Sigmoid colon (tissue), 6 donors: ENCODE measurements at regions not wholly inside any gene's neighbourhood (a gene's known extent, or its start where the extent isn't known, plus 50 kb on each side); places are given as distances from the start of the nearest gene placed in this dataset.
"Not testable (repeated sequence)": the region's sequence is repeated elsewhere in the genome, so short reads cannot be mapped to it uniquely, and the experiment has no call there.

Experiments
- DNase-seq: peaks from one replicate; pipeline ENCODE4 v3.0.0-alpha.2; 2019
- H3K27ac ChIP-seq, 4 donors: fragments of 200-600 bp; sonication (generic); one replicate each; pipeline ENCODE4 v1.5.1; 2016 to 2019; ENCODE audit warnings: mild to moderate bottlenecking in 1 of 4
- H3K27me3 ChIP-seq, 3 donors: fragments of 200-600 bp; sonication (generic); one replicate each; pipeline ENCODE4 v1.5.1; 2019; ENCODE audit warnings: mild to moderate bottlenecking in 1 of 3
- H3K36me3 ChIP-seq, 4 donors: fragments of 200-600 bp; sonication (generic); one replicate each; pipeline ENCODE4 v1.5.1; 2016 to 2019
- H3K4me1 ChIP-seq, 4 donors: fragments of 200-600 bp; sonication (generic); one replicate each; pipeline ENCODE4 v1.5.1; 2017 to 2019
- H3K4me3 ChIP-seq, 4 donors: fragments of 200-600 bp; sonication (generic); one replicate each; pipeline ENCODE4 v1.5.1; 2017 to 2019; ENCODE audit warnings: mild to moderate bottlenecking in 2 of 4, moderate library complexity in 1 of 4
- H3K9me3 ChIP-seq, 4 donors: fragments of 200-600 bp in 3 of 4; sonication (generic) in 3 of 4; one replicate each; pipeline versions ENCODE4 v1.5.1 to v1.6.1; 2013 to 2019
- CTCF ChIP-seq, 4 experiments: fragments of 450-650 bp in 3 of 4; fragments of 200-600 bp in 1 of 4; IDR thresholded peaks; one replicate each; pipeline ENCODE4 v1.5.1; 2016 to 2019; ENCODE audit warnings: antibody characterized with exemption in 4 of 4, mild to moderate bottlenecking in 3 of 4, moderate library complexity in 2 of 4
- EP300 ChIP-seq, 4 donors: sonication (generic); formaldehyde crosslinking; IDR thresholded peaks; one replicate each; pipeline ENCODE4 v1.6.1; 2017; ENCODE audit warnings: antibody characterized with exemption in 4 of 4
- POLR2A ChIP-seq, 2 donors: fragments of 450-650 bp; IDR thresholded peaks; one replicate each; pipeline ENCODE4 v1.6.1; 2016; ENCODE audit warnings: antibody characterized with exemption in 2 of 2, mild to moderate bottlenecking in 2 of 2, moderate library complexity in 2 of 2
- POLR2AphosphoS5 ChIP-seq, 4 donors: sonication (generic); formaldehyde crosslinking; IDR thresholded peaks; one replicate each; pipeline ENCODE4 v1.6.1; 2017; ENCODE audit warnings: antibody characterized with exemption in 4 of 4
- whole genome bisulfite sequencing, 2 donors: extraction: QIAGEN DNeasy Blood & Tissue Kit; methylation state at CpG; one replicate each; pipeline ENCODE4 v1.1.7; 2013; 5-methylcytosine and 5-hydroxymethylcytosine counted together
- intact Hi-C: fragments of 100-400 bp; cut with DNase I; formaldehyde crosslinking; loops from one replicate; pipeline ENCODE4 v1.15.1; 2023
- donor health status: healthy with polysubstance abuse.
- donor health status: healthy.

- intact Hi-C loops = no loop called here
- H3K27me3 ChIP-seq = no peaks in the 10 kb centered on the region
- TF ChIP-seq POLR2AphosphoS5 (IDR thresholded peaks at IDR 0.05) (no peak), POLR2A (IDR thresholded peaks at IDR 0.05) (no peak)
- WGBS, 2 donors = 43 to 76% methylated on average over 5 of the region's 5 CpGs
- no peaks in the 10 kb centered on the region for H3K36me3 ChIP-seq
- H3K4me3 ChIP-seq = no peak overlapping the region
- no peaks in the 10 kb centered on the region for H3K9me3 ChIP-seq
- H3K4me1 ChIP-seq = no peaks in the 10 kb centered on the region
- no peak overlapping the region for H3K27ac ChIP-seq
- DNase-seq = no peak
Observed at GRCh38 chr4:149911354-149911753, 95.7 kb upstream of the IQCM start.

- Histone ChIP-seq H3K36me3 (no peaks in the 10 kb centered on the region), H3K9me3 (no peaks in the 10 kb centered on the region), H3K27ac (no peak overlapping the region), H3K4me1 (no peaks in the 10 kb centered on the region), H3K27me3 (no peaks in the 10 kb centered on the region), H3K4me3 (no peak overlapping the region)
- WGBS, 2 donors = 16 to 22% methylated on average over 3 of the region's 3 CpGs
- no peak for DNase-seq
- TF ChIP-seq POLR2AphosphoS5 (IDR thresholded peaks at IDR 0.05) (no peak), POLR2A (IDR thresholded peaks at IDR 0.05) (no peak), EP300 (IDR thresholded peaks at IDR 0.05) (no peak), CTCF (IDR thresholded peaks at IDR 0.05) (no peak)
- intact Hi-C loops = no loop called here
Observed at GRCh38 chr4:149912000-149912399, 96.4 kb upstream of the IQCM start.

- no peaks in the 10 kb centered on the region for H3K9me3 ChIP-seq
- no peak for DNase-seq
- no peak overlapping the region for H3K27ac ChIP-seq
- 56 to 72% methylated on average over 7 of the region's 7 CpGs for WGBS, 2 donors
- H3K27me3 ChIP-seq = no peaks in the 10 kb centered on the region
- TF ChIP-seq CTCF (IDR thresholded peaks at IDR 0.05) (peak in 2 of 4 experiments; percentile 33 to 39), POLR2AphosphoS5 (IDR thresholded peaks at IDR 0.05) (no peak)
- intact Hi-C loops = no loop called here
- no peak overlapping the region for H3K4me3 ChIP-seq
- H3K4me1 ChIP-seq = no peaks in the 10 kb centered on the region
- H3K36me3 ChIP-seq = no peaks in the 10 kb centered on the region
Observed at GRCh38 chr4:149914119-149915115, 98.8 kb upstream of the IQCM start.

GRCh38 chr4:149915735-149916134 lies 100.1 kb upstream of the IQCM start:
- 84 to 87% methylated on average over 15 of the region's 15 CpGs for WGBS, 2 donors
- H3K27me3 ChIP-seq, intact Hi-C loops, H3K4me3 ChIP-seq, H3K36me3 ChIP-seq, H3K9me3 ChIP-seq, H3K27ac ChIP-seq, H3K4me1 ChIP-seq, DNase-seq: not testable (repeated sequence)

GRCh38 chr4:149923736-149924135 lies 108.1 kb upstream of the IQCM start:
- TF ChIP-seq POLR2AphosphoS5 (IDR thresholded peaks at IDR 0.05) = no peak
- TF ChIP-seq EP300 (IDR thresholded peaks at IDR 0.05) = no peak
- TF ChIP-seq CTCF (IDR thresholded peaks at IDR 0.05) = no peak
- TF ChIP-seq POLR2A (IDR thresholded peaks at IDR 0.05) = no peak
- Histone ChIP-seq H3K9me3 (no peaks in the 10 kb centered on the region), H3K27me3 (no peaks in the 10 kb centered on the region), H3K4me3 (no peak overlapping the region), H3K36me3 (no peaks in the 10 kb centered on the region), H3K27ac (no peak overlapping the region), H3K4me1 (no peaks in the 10 kb centered on the region)
- 93 to 94% methylated on average over 6 of the region's 6 CpGs for WGBS, 2 donors
- intact Hi-C loops = no loop called here
- no peak for DNase-seq
